ENCODE measurements at regions not wholly inside any gene's neighbourhood (a gene's known extent, or its start where the extent isn't known, plus 50 kb on each side); places are given as distances from the start of the nearest gene placed in this dataset.

DNA sequence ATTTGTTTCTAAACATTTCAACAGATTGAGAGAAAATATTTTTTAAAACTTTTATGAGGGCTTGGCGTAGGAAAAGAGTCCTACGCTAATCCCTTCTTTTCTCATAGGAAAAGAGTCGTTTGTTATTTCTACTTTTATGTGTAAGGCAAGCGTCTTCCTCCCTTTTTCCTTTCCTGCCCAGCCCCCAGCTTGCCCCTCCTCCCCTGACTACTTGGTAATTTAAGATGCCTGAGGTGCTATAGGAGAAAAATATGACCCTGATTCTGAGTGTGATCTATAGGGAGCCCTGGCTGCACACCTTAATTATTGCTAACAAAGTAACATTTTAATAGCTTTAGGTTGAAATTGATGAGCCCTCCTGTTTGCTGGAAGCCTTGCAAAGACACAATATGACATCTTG is 373.6 kb downstream of the PBX1 start:
- no peak overlapping the region for H3K27ac Mint-ChIP-seq
- DNase-seq (ENCODE audit: low spot score in 2 of 2), result no peak

DNA sequence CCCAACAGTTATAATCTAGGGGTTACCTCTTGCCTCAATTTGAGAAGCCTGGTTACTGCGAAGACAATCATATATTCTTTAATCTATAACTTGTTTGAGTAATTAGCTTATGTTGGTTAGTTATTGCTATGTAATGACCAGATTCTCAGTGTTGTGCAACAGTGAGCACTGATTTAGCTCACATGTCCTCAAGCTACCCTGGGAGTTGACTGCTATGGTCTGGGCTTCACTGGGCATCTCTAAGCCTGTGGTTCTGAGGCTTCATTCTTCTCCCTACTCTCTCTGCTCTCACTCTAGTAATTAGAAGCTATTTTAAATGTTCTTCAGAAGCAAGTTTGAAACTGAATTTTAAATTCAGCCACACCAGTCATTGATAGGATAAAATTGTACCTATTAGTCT is 371.8 kb downstream of the PBX1 start:
- ATAC-seq (no peak), DNase-seq (ENCODE audit: low spot score in 2 of 2) (no peak)
- H3K27ac Mint-ChIP-seq, result no peak overlapping the region
- no peaks in the 10 kb centered on the region for H3K36me3 Mint-ChIP-seq
- H3K9me3 Mint-ChIP-seq, result peaks cover 0 to 3% of the 10 kb centered on the region in 2 donors

More for the DNA sequence above, 373.6 kb downstream of the PBX1 start:
- ATAC-seq, result no peak
- no peaks in the 10 kb centered on the region for H3K36me3 Mint-ChIP-seq
- peaks cover 5 to 6% of the 10 kb centered on the region in 2 donors for H3K9me3 Mint-ChIP-seq

DNA sequence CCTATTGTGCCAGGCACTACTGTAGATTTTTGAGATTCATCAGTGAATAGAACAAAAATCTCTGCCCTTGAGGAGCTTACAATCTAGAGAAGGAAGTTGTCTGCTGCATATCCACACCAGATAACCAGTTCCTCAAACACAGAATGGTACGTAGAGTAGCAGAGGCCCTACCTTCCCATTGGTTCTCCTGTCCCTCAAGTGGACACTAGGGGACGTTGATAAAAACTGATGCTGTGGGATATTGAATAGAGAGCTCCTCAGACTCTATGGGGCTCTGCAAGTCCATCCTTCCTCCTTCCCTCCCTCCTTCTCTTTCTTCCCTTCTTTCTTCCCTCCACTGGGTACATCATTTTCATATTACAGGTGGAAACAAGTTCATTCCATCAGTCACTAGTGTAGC is 371.3 kb downstream of the PBX1 start:
- no peak for DNase-seq (ENCODE audit: low spot score in 2 of 2)
- Mint-ChIP-seq H3K27ac (no peak overlapping the region), H3K36me3 (no peaks in the 10 kb centered on the region), H3K9me3 (peaks cover 0 to 3% of the 10 kb centered on the region in 2 donors)
- no peak for ATAC-seq

DNA sequence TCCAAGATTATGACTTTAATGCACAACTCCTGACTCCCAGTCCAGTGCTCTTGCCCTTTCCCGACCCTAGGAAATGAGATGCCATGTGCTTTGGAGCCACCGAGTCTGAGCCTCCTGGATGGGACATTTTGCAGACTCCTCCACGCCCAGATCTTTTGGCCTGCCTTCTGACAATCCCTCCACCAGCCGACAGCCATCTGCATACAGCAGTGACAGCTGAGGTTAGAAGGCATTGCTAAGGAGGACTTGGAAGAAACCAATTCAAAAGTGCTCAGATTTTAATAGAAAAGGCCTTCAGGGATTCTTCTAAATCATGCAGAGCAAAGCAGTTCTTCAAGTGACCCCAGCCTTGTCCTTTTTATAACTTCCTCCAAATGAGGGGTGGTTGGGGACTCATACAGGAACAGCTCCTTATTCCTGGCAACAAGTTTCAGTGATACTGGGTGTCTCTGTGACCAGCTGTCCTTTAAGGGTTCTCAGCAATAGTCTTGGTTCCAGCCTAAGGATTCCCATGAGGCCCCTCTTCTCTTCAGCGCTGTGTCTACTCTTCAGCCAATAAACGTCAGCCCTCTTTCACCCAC is 369.3 kb downstream of the PBX1 start:
- Mint-ChIP-seq H3K9me3 (peaks cover 0 to 3% of the 10 kb centered on the region in 2 donors), H3K36me3 (no peaks in the 10 kb centered on the region), H3K27ac (no peak overlapping the region)
- DNase-seq (ENCODE audit: low spot score in 2 of 2) (no peak), ATAC-seq (no peak)

DNA sequence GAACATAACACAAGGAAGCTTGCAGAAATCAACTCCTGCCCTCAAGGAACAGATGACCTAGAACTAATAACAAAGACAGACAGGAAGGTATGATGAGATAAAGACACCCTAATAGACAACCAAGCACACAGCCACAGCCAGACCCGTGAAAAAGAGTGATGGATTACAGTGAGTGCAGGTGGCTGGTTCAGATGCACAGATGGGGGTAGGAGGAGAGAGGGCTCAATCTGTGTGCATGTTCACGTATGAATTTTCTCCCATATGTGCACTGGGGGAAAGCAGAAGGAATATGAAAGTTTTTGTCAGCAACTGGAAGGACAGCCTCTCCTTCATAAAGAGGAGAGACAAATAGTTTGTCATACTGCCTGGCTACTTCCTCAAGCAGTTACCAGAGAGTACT is 367.1 kb downstream of the PBX1 start:
- ATAC-seq, result no peak
- no peak for DNase-seq (ENCODE audit: low spot score in 2 of 2)
- peaks cover 0 to 3% of the 10 kb centered on the region in 2 donors for H3K9me3 Mint-ChIP-seq
- no peak overlapping the region for H3K27ac Mint-ChIP-seq
- no peaks in the 10 kb centered on the region for H3K36me3 Mint-ChIP-seq

DNA sequence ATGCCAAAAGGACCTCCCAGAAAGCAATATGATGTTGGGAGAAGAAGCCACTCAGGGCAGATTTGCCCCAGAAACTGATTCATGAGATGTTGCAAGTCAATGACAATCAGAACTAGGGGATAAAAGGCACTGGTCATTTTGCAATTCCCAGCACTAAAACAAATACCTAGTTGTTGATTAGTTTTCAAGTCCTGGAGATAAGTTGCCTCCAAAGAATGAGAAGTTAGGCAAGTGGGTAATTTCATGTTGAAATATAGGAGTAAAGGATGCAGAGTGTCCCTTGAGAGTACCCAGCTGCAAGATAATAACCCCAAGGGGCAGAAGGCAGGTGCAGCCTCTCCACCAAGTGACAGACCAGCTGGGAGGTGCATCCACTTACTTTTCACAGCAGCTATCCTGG is 363.6 kb downstream of the PBX1 start:
- ATAC-seq (no peak), DNase-seq (ENCODE audit: low spot score in 2 of 2) (no peak)
- no peaks in the 10 kb centered on the region for H3K36me3 Mint-ChIP-seq
- no peak overlapping the region for H3K27ac Mint-ChIP-seq
- peaks cover 0 to 5% of the 10 kb centered on the region in 2 donors for H3K9me3 Mint-ChIP-seq

DNA sequence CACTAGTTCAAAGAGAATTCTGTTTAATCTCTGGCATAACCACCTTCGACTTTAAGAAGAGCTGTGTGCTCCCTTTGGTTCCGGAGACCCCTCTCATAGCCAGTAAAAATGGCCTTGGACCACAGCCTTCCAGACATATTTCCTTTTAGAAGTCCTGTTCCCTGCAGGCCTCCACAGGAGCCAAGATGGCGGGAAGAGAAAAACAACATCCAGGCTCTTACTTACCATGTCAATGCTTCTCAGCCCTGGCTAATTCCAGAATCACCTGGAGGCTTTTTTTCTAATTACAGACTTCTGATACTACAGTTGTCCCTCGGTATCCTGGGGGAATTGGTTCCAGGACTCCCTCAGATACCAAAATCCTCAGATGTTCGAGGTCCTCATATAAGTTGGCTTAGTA is 362.5 kb downstream of the PBX1 start:
- no peak for ATAC-seq
- H3K9me3 Mint-ChIP-seq, result peaks cover 0 to 5% of the 10 kb centered on the region in 2 donors
- DNase-seq (ENCODE audit: low spot score in 2 of 2), result no peak
- H3K36me3 Mint-ChIP-seq, result no peaks in the 10 kb centered on the region
- no peak overlapping the region for H3K27ac Mint-ChIP-seq

DNA sequence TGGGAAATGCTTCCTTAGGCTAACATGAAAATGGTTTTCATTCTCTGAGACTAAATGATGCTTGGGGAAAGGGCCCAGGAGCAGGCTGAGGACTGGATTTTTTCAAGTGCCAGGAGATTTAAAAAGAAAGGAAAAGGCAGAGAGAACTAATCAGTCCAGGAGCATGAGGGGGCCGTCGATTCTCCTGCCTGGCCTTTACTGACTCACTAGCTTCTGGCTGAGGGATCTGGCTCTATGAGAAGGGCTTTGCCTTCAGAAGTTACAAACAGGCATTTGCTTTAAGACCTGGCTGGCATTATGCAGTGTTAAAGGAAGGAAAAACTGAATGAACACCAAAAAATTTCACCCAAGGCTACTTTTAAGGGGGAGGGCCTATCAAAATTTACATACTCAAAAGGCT is 359.2 kb downstream of the PBX1 start:
- no peaks in the 10 kb centered on the region for H3K36me3 Mint-ChIP-seq
- peaks cover 0 to 10% of the 10 kb centered on the region in 2 donors for H3K9me3 Mint-ChIP-seq
- H3K27ac Mint-ChIP-seq, result no peak overlapping the region
- no peak for DNase-seq (ENCODE audit: low spot score in 2 of 2)
- ATAC-seq, result no peak

DNA sequence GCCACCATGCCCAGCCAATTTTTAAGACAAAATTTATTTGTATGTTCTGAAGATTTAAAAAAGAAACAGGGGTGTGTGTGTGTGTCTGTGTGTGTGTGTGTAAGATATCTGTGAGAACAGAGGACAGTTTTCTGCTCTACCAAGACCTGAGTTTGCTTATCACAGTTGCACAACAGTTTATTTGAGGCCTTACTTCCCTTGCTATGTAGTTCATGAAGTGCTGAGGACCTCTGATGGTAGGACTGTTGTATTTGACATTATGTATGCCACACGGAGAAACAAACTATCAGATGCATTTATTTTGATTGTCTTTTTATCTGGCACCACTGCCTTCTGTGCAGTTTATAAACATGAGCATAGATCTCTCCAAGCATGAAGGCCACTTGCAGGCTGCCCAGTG is 355.2 kb downstream of the PBX1 start:
- no peak overlapping the region for H3K27ac Mint-ChIP-seq
- no peak for DNase-seq (ENCODE audit: low spot score in 2 of 2)
- peaks cover 3 to 17% of the 10 kb centered on the region in 2 donors for H3K9me3 Mint-ChIP-seq
- ATAC-seq, result no peak
- no peaks in the 10 kb centered on the region for H3K36me3 Mint-ChIP-seq

DNA sequence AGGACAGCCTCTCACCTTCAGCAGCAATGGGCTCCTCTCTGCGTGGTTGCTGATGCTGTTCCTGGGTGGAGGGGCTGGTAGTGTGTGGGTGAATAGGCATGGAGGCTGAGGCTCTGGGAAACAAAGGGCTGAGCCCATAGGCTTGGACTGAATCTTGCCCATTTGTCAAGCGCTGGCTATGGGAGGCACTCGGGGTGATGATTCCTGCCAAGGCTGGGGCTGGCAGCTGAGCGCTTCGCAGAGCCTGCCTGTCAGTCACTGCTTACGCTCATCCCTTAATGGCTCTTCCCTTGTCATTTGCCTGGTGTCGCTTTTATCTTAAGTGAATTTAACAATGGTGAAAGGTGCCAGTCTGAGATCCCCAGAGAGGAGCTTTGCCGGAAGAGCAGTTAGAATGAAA is 353.3 kb downstream of the PBX1 start:
- no peak for ATAC-seq
- no peak for DNase-seq (ENCODE audit: low spot score in 2 of 2)
- Mint-ChIP-seq H3K27ac (no peak overlapping the region), H3K9me3 (peaks cover 8 to 13% of the 10 kb centered on the region in 2 donors), H3K36me3 (no peaks in the 10 kb centered on the region)

DNA sequence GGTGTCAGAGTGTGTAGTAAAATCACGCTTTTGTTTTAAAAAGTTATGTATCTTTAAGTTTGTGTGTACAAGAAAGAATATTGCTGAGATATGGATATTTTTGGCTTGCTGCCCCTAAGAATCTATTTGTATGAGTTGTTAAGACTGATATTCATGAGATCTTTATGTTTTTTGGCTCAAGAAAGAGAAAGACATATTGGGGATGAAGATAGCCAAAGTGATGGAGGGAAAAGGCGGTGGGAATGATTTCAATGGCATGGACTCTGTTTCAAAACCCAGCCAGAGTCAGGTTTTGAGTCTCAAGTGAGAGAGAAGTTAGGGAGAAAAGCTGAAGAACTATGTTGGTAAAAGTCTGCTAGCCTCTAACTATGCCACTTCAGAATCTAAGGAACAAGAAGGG is 351.7 kb downstream of the PBX1 start:
- Mint-ChIP-seq H3K36me3 (no peaks in the 10 kb centered on the region), H3K27ac (no peak overlapping the region), H3K9me3 (peaks cover 8% of the 10 kb centered on the region in 2 donors)
- DNase-seq (ENCODE audit: low spot score in 2 of 2) (no peak), ATAC-seq (no peak)

DNA sequence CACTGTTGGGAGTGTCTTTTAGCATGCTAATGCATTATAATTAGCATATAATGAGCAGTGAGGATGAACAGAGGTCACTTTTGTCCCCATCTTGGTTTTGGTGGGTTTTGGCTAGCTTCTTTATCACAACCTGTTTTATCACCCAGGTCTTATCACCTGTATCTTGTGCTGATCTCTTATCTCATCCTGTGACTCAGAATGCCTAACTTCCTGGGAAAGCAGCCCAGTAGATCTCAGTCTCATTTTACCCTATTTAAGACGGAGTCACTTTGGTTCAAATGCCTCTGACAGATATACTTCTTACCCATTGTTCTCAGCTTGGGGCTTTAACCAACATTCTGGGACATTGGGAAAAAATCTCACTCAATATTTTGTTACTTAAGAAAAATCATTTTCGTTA is 348.7 kb downstream of the PBX1 start:
- H3K36me3 Mint-ChIP-seq, result no peaks in the 10 kb centered on the region
- ATAC-seq (no peak), DNase-seq (ENCODE audit: low spot score in 2 of 2) (no peak)
- peaks cover 11 to 19% of the 10 kb centered on the region in 2 donors for H3K9me3 Mint-ChIP-seq
- no peak overlapping the region for H3K27ac Mint-ChIP-seq

DNA sequence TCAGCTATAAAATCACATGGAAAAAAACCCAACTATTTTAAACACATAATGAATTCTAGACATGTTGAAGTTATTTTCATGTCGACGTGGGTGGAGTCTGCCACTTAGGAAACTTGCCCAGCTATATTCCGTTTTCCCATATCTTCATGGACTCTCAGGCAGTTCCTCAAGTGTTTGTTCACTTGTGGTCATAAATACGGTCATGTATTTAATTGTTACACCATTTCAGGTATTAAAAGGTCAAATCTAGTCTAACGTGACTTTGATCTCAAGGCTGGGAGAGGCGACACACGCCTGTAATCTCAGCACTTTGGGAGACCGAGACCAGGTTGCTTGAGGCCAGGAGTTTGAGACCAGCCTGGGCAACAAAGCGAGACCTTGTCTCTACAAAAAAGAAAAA is 346.9 kb downstream of the PBX1 start:
- Mint-ChIP-seq H3K27ac (no peak overlapping the region), H3K9me3 (peaks cover 13 to 21% of the 10 kb centered on the region in 2 donors), H3K36me3 (no peaks in the 10 kb centered on the region)
- no peak for ATAC-seq
- no peak for DNase-seq (ENCODE audit: low spot score in 2 of 2)

DNA sequence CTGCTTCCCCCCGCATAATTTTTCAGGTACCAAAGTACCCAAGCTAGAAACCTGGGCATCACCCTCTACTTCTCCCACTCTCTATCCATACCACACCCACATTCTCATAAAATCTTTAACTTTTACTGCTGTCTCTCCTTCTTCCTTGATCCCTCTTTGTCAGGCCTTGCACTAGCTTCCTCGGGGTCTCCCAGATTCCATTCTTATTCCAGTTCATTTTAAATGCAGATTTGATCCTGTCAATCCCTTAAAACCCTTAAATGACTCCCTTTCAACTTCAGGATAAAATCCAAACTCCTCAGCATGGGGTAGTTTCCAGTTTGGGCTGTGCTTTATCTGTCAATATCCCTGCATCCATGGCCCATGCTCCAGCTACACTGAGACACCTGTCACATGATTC is 343.5 kb downstream of the PBX1 start:
- DNase-seq (ENCODE audit: low spot score in 2 of 2) (no peak), ATAC-seq (no peak)
- Mint-ChIP-seq H3K27ac (no peak overlapping the region), H3K36me3 (no peaks in the 10 kb centered on the region), H3K9me3 (peaks cover 11 to 20% of the 10 kb centered on the region in 2 donors)

All from activated naive CD4-positive, alpha-beta T cell treated with anti-CD3 and anti-CD28 coated beads, Interleukin-2, amount 50 U/mL, for 72 hours (primary cell).